Cardiac fibroblast (primary cell): ENCODE measurements at regions not wholly inside any gene's neighbourhood (a gene's known extent, or its start where the extent isn't known, plus 50 kb on each side); places are given as distances from the start of the nearest gene placed in this dataset.

ENCODE experiments used
- DNase-seq, 2 donors: peaks; one replicate each; pipeline versions ENCODE4 v3.0.0 to v3.0.0-alpha.2; 2010; ENCODE audit warnings: low read depth in 2 of 2
- H3K4me3 ChIP-seq, 2 donors: replicated peaks in 1 of 2; 1 replicate in 1 of 2; 2 replicates in 1 of 2; pipeline ENCODE4 v1.5.1; 2011; ENCODE audit warnings: low read depth in 2 of 2, low read length in 2 of 2, mild to moderate bottlenecking in 2 of 2, moderate library complexity in 1 of 2
- TF ChIP-seq, protein P1 (sequence below): IDR thresholded peaks from one replicate; pipeline ENCODE4 v1.5.1; 2011; ENCODE audit warnings: low read depth, mild to moderate bottlenecking, low read length, inconsistent platforms

DNA sequence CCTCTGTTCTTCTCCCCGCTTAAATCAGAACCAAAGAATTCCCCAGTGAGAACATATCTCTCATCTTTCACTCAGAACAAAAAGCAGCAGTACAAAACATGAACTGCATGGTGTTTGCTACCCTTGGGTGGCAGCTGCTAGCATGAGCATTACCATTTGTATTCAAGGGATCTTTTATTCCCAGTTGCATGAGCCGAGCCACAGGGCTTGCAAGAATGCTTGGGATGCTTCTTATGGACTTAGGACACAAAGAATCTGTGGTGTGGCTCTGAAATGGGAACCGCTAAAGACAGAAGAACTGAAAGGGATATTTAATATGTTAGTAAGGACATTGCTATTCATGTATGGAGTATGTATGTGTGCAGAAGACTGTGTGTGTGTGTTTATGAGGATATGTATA is 190.6 kb downstream of the TMX1 start:
- H3K4me3 ChIP-seq, result no peak overlapping the region
- TF ChIP-seq, protein P1, sequence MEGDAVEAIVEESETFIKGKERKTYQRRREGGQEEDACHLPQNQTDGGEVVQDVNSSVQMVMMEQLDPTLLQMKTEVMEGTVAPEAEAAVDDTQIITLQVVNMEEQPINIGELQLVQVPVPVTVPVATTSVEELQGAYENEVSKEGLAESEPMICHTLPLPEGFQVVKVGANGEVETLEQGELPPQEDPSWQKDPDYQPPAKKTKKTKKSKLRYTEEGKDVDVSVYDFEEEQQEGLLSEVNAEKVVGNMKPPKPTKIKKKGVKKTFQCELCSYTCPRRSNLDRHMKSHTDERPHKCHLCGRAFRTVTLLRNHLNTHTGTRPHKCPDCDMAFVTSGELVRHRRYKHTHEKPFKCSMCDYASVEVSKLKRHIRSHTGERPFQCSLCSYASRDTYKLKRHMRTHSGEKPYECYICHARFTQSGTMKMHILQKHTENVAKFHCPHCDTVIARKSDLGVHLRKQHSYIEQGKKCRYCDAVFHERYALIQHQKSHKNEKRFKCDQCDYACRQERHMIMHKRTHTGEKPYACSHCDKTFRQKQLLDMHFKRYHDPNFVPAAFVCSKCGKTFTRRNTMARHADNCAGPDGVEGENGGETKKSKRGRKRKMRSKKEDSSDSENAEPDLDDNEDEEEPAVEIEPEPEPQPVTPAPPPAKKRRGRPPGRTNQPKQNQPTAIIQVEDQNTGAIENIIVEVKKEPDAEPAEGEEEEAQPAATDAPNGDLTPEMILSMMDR, result no peak
- peak; percentile 34 to 44 for DNase-seq

DNA sequence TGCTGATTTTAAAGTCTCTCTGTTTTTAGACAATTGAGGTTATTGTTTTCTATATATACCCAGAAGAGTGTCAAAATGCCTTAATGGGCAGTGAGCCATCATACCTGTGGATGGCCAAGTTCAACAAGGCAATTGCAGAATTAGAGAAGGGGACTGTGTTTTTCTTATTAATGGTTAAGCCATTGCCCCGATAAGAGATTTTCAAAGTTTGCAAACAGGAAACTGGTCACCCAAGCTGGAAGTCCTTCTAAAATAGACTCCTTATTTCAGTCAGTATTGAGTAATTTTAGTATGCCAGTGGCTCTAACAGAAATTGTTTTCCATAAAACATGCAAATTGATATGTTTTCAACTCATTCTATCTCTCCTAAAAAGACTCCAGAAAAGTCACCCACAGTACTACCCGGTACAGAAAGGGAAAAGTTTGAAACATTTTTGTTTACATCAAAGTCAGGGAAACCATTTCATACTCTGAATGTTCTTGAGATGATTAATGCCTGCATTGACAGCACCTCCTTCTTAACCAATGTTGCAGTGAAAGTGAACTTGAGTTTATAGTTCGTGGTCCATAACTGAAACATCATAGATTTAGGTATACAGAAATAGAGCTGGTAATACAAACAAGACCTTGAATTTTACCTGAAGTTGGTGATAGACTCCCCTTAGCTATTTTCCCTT is 191.1 kb downstream of the TMX1 start:
- TF ChIP-seq, protein P1, result no peak
- DNase-seq, result peak in 1 of 2 donors; percentile 61
- no peak overlapping the region for H3K4me3 ChIP-seq

DNA sequence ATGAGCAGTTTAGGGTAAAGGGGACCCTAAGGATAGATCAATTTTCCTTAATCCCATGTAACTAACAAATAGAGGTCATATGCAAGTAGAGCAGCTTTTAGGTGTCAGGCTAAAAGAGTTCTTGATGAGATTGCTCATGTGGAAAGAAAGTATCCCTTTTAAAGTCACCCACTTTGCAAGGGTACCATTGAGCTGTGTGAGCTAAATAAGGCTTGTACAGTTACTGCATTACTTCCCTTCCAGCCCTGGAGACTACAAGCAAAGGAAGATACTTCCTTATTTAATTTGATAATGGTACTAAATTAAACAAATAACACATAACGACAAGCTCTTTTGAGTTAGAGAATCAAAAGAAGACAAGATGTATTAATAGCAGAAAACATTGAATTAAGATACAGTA is 191.7 kb downstream of the TMX1 start:
- no peak overlapping the region for H3K4me3 ChIP-seq
- TF ChIP-seq, protein P1, result no peak
- DNase-seq, result no peak

DNA sequence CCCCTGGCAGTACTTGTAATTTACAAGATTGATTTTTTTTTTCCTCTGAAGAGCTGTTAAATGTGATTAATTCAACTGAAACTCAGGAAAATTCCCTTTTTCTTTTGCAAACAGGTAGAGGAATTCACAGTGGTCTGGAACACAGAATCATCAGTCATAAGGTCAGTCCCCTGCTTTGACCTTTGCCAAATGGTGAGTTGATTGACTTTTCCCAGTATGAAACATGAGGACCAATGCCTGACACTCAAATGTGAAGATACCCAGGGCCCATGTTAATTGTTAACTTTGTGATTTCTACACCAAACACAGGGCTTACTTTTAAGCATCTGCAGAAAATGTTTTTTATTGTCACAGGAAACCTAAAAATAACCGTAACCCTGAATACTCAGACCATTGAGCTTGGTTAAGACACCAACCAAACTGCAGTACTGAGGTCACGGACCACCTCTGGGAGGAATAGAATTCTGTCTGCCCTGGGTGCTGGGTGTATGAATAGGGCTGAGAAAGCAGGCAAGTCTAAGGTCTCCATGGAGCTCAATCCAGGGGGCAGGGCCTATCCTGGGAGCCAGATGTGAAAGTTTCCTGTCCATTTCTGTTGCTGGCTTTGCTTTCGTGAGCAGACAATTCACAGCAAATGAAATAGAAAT is 192.4 kb downstream of the TMX1 start:
- TF ChIP-seq, protein P1, result no peak
- no peak overlapping the region for H3K4me3 ChIP-seq
- no peak for DNase-seq

DNA sequence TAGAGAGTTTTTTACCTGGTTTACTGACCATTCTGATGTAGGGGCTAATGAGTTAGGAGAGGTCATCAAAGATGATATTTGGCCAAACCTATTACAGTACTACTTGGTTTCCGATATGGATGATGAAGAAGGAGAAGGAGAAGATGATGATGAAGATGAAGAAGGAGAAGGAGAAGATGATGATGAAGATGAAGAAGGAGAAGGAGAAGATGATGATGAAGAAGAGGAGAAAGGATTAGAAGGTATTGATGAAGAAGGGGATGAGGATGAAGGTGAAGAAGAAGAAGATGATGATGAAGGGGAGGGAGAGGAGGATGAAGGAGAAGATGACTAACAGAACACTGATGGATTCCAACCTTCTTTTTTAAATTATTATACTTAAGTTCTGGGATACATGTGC is 196.6 kb downstream of the TMX1 start:
- no peak for DNase-seq
- TF ChIP-seq, protein P1, result no peak
- H3K4me3 ChIP-seq, result no peak overlapping the region

DNA sequence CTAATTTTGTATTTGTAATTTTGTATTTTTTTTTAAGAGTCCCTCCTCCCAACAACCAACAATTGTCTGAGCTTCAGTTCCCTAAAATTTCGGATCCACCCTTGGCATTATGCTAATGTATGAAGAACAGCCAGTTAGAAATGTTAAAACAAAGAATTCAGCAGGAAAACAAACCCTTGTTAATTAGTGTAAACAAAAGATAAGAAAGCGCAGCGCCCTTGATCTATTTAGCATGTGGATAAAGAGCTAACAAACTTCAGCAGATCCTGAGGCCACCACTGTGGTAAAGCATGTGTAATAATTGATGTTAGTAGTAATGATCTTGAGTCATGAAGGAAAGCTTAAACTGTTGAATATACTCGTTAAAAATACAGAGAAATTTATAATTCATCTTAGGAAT is 199.8 kb downstream of the TMX1 start:
- no peak for DNase-seq
- H3K4me3 ChIP-seq, result no peak overlapping the region
- TF ChIP-seq, protein P1, result no peak
